PC-9 (cell line): ENCODE measurements at regions not wholly inside any gene's neighbourhood (a gene's known extent, or its start where the extent isn't known, plus 50 kb on each side); places are given as distances from the start of the nearest gene placed in this dataset.

Source experiments
- BruUV-seq: library from RNA; stranded (reverse); fragments of 400-500 nt; replicated peaks from 2 replicates; lab custom pipeline; 2021; lab: Mats Ljungman, UMichigan
- CTCF ChIA-PET: fragments of 300-600 bp; sonication (Branson Sonifier 250); formaldehyde crosslinking; loops from one replicate; lab custom pipeline; 2022; ENCODE audit warnings: antibody characterized with exemption; lab: Charles Lee
- POLR2A ChIA-PET: fragments of 300-600 bp; sonication (Branson Sonifier 250); formaldehyde crosslinking; loops from one replicate; lab custom pipeline; 2022; ENCODE audit warnings: antibody characterized with exemption; ENCODE audit not compliant: unreplicated experiment; lab: Charles Lee
- DNase-seq, 2 experiments: peaks; one replicate each; pipeline versions ENCODE4 v3.0.0 to v3.0.0-alpha.2; 2015 to 2022; ENCODE audit warnings: mixed read lengths in 1 of 2
- H2AFZ ChIP-seq: fragments of 200-600 bp; sonication (generic); 2 replicates; pipeline ENCODE4 v1.8.1; 2017; ENCODE audit warnings: antibody characterized with exemption
- H3F3A ChIP-seq: fragments of 200-600 bp; sonication (generic); 2 replicates; pipeline ENCODE4 v1.8.1; 2017; ENCODE audit warnings: antibody characterized with exemption, mild to moderate bottlenecking, low read depth; ENCODE audit not compliant: insufficient read depth
- H3K27ac ChIP-seq: fragments of 200-600 bp; sonication (generic); 2 replicates; pipeline ENCODE4 v1.6.1; 2016; ENCODE audit warnings: mixed run types
- H3K27me3 ChIP-seq: fragments of 200-600 bp; sonication (generic); 2 replicates; pipeline ENCODE4 v1.6.1; 2016; ENCODE audit warnings: low read depth, mixed run types; ENCODE audit not compliant: insufficient read depth
- H3K36me3 ChIP-seq: fragments of 200-600 bp; sonication (generic); 2 replicates; pipeline ENCODE4 v1.6.1; 2016; ENCODE audit warnings: low read depth, mixed run types
- H3K4me1 ChIP-seq: fragments of 200-600 bp; sonication (generic); replicated peaks from 2 replicates; pipeline ENCODE4 v1.6.1; 2016; ENCODE audit warnings: mixed run types; ENCODE audit not compliant: insufficient read depth
- H3K4me2 ChIP-seq: fragments of 200-600 bp; sonication (generic); 2 replicates; pipeline ENCODE4 v1.6.1; 2017; ENCODE audit warnings: mixed run types
- H3K4me3 ChIP-seq: fragments of 200-600 bp; sonication (generic); 2 replicates; pipeline ENCODE4 v1.6.1; 2016; ENCODE audit warnings: mixed run types
- H3K79me2 ChIP-seq: fragments of 200-600 bp; sonication (generic); 2 replicates; pipeline ENCODE4 v1.6.1; 2017; ENCODE audit warnings: low read depth, mixed run types
- H3K9me2 ChIP-seq: fragments of 200-600 bp; sonication (generic); 2 replicates; pipeline ENCODE4 v1.8.1; 2017; ENCODE audit warnings: mild to moderate bottlenecking; ENCODE audit not compliant: insufficient read depth
- H3K9me3 ChIP-seq: fragments of 200-600 bp; sonication (generic); 2 replicates; pipeline ENCODE4 v1.8.1; 2016; ENCODE audit warnings: low read depth; ENCODE audit not compliant: insufficient read depth
- H4K20me1 ChIP-seq: fragments of 200-600 bp; sonication (generic); 2 replicates; pipeline ENCODE4 v1.8.1; 2017; ENCODE audit not compliant: insufficient read depth
- CTCF ChIP-seq: fragments of 200-600 bp; sonication (generic); conservative IDR thresholded peaks from 2 replicates; pipeline ENCODE4 v1.6.1; 2017; ENCODE audit warnings: mixed run types, antibody characterized with exemption, mild to moderate bottlenecking, moderate library complexity
- EZH2 ChIP-seq: fragments of 200-600 bp; sonication (generic); IDR thresholded peaks from 2 replicates; pipeline ENCODE4 v1.8.0; 2017; ENCODE audit warnings: antibody characterized with exemption, low read depth
- intact Hi-C: fragments of 100-400 bp; cut with micrococcal nuclease; formaldehyde crosslinking; loops from one replicate; pipeline ENCODE4 v1.10.0; 2022; ENCODE audit not compliant: unreplicated experiment

- POLR2A ChIA-PET = no interaction called here
Observed at GRCh38 chr7:68070992-68071391, 1074.4 kb downstream of the TYW1 start.

GRCh38 chr7:68073701-68074100 is 1077.1 kb downstream of the TYW1 start:
- no peaks in the 10 kb centered on the region for H3K9me3 ChIP-seq

More at GRCh38 chr7:68070992-68071391, 1074.4 kb downstream of the TYW1 start:
- Histone ChIP-seq H3K36me3 (no peaks in the 10 kb centered on the region), H3K9me2 (no peaks in the 10 kb centered on the region), H3F3A (no peaks in the 10 kb centered on the region), H3K27me3 (0 out of 2 replicates have a peak, but pooled peaks cover 7% of the 10 kb centered on the region), H3K27ac (no peak overlapping the region), H2AFZ (no peak overlapping the region), H3K4me1 (no peaks in the 10 kb centered on the region), H3K79me2 (no peaks in the 10 kb centered on the region), H3K9me3 (no peaks in the 10 kb centered on the region), H3K4me2 (no peak overlapping the region), H3K4me3 (no peak overlapping the region), H4K20me1 (no peaks in the 10 kb centered on the region)
- CTCF ChIA-PET = no interaction called here
- DNase-seq = no peak
- intact Hi-C loops = no loop called here
- TF ChIP-seq CTCF (no peak), EZH2 (no peak)
- no TSS peak for BruUV-seq

GRCh38 chr7:68074242-68074641 is 1077.6 kb downstream of the TYW1 start:
- no TSS peak for BruUV-seq
- DNase-seq = no peak
- no peaks in the 10 kb centered on the region for H3K36me3 ChIP-seq
- TF ChIP-seq CTCF (no peak), EZH2 (no peak)
- CTCF ChIA-PET = no interaction called here
- H3K79me2 ChIP-seq = no peaks in the 10 kb centered on the region
- H3K9me2 ChIP-seq = 0 out of 2 replicates have a peak, but pooled peaks cover 3% of the 10 kb centered on the region
- peak overlapping the region; percentile 64 for H3K4me2 ChIP-seq
- intact Hi-C loops = no loop called here
- H3K9me3 ChIP-seq = no peaks in the 10 kb centered on the region
- H4K20me1 ChIP-seq = no peaks in the 10 kb centered on the region
- no peaks in the 10 kb centered on the region for H3F3A ChIP-seq
- H3K27ac ChIP-seq = no peak overlapping the region
- peak overlapping the region; percentile 39 for H2AFZ ChIP-seq
- 0 out of 2 replicates have a peak, but pooled peaks cover 7% of the 10 kb centered on the region for H3K27me3 ChIP-seq
- POLR2A ChIA-PET = no interaction called here
- peak overlapping the region; percentile 8; the same call in 1 of the 2 replicates for H3K4me3 ChIP-seq
- no peaks in the 10 kb centered on the region for H3K4me1 ChIP-seq

More at GRCh38 chr7:68073701-68074100, 1077.1 kb downstream of the TYW1 start:
- Histone ChIP-seq H3F3A (no peaks in the 10 kb centered on the region), H3K36me3 (no peaks in the 10 kb centered on the region), H4K20me1 (no peaks in the 10 kb centered on the region), H3K27me3 (0 out of 2 replicates have a peak, but pooled peaks cover 7% of the 10 kb centered on the region), H3K4me3 (no peak overlapping the region), H2AFZ (no peak overlapping the region; the same call in 1 of the 2 replicates), H3K4me1 (no peaks in the 10 kb centered on the region), H3K27ac (no peak overlapping the region), H3K4me2 (peak overlapping the region; percentile 64), H3K79me2 (no peaks in the 10 kb centered on the region), H3K9me2 (0 out of 2 replicates have a peak, but pooled peaks cover 3% of the 10 kb centered on the region)
- no peak for DNase-seq
- ChIA-PET POLR2A (no interaction called here), CTCF (no interaction called here)
- TF ChIP-seq CTCF (no peak), EZH2 (no peak)
- intact Hi-C loops = no loop called here
- no TSS peak for BruUV-seq
